ENCODE measurements at regions not wholly inside any gene's neighbourhood (a gene's known extent, or its start where the extent isn't known, plus 50 kb on each side); places are given as distances from the start of the nearest gene placed in this dataset.
A peak's percentile ranks its signal among the peaks of the same experiment; 100 is the strongest.

- H3K4me3 ChIP-seq (ENCODE audit: control insufficient read depth in 2 of 3, extremely low read depth in 1 of 3, insufficient read depth in 2 of 3, low read depth in 1 of 3, low read length in 3 of 3), result no peak overlapping the region
- no peaks in the 10 kb centered on the region for H3K9me3 ChIP-seq (ENCODE audit: control insufficient read depth, low read depth, low read length)
- FAIRE-seq (no peak), DNase-seq (ENCODE audit: low read depth, low spot score) (no peak)
- dilution Hi-C loops (cut with MboI; ENCODE audit: extremely low pct_ligation_motif_present, low sequenced_read_pairs), result no loop called here
- H3K4me2 ChIP-seq (ENCODE audit: control insufficient read depth, extremely low read depth, insufficient read depth, low read depth, low read length), result no peak overlapping the region
- no peaks in the 10 kb centered on the region for H3K9me1 ChIP-seq (ENCODE audit: control insufficient read depth, extremely low read depth, insufficient read depth, low read length)
- no peak overlapping the region for H3K27ac ChIP-seq (ENCODE audit: control insufficient read depth, insufficient read depth, low read length)
- no peaks in the 10 kb centered on the region for H4K20me1 ChIP-seq (ENCODE audit: control insufficient read depth, extremely low read depth, insufficient read depth, low read length)
- H3K4me1 ChIP-seq (ENCODE audit: control insufficient read depth, extremely low read depth, insufficient read depth, low read length), result peaks cover 5% of the 10 kb centered on the region
- no peaks in the 10 kb centered on the region for H3K36me3 ChIP-seq (ENCODE audit: control insufficient read depth in 2 of 2, extremely low read depth in 1 of 2, insufficient read depth in 2 of 2, low read length in 2 of 2)
- no peaks in the 10 kb centered on the region for H3K27me3 ChIP-seq (ENCODE audit: control insufficient read depth, extremely low read depth, insufficient read depth, low read length)
- TF ChIP-seq CTCF (optimal IDR thresholded peaks at IDR 0.05 in 1 of 3, IDR thresholded peaks at IDR 0.05 in 1 of 3, conservative IDR thresholded peaks at IDR 0.05 in 1 of 3; ENCODE audit: extremely low read depth in 1 of 3, insufficient read depth in 2 of 3, low read length in 3 of 3) (no peak), EZH2 (IDR thresholded peaks at IDR 0.05; ENCODE audit: low read length) (no peak)
- no peak overlapping the region for H3K9ac ChIP-seq (ENCODE audit: control insufficient read depth, extremely low read depth, insufficient read depth, low read length)
- peak overlapping the region; percentile 86 for H2AFZ ChIP-seq (ENCODE audit: control insufficient read depth, low read length)
- no peaks in the 10 kb centered on the region for H3K79me2 ChIP-seq (ENCODE audit: control insufficient read depth, insufficient read depth, low read length)
Measured at GRCh38 chr1:234551032-234551378, 59.0 kb downstream of the IRF2BP2 start.

GRCh38 chr1:234550341-234551031, 59.5 kb downstream of the IRF2BP2 start:
- no peak overlapping the region for H3K27ac ChIP-seq (ENCODE audit: control insufficient read depth, insufficient read depth, low read length)
- H3K9ac ChIP-seq (ENCODE audit: control insufficient read depth, extremely low read depth, insufficient read depth, low read length), result peak overlapping the region; percentile 40
- H2AFZ ChIP-seq (ENCODE audit: control insufficient read depth, low read length), result peak overlapping the region; percentile 86
- H3K4me1 ChIP-seq (ENCODE audit: control insufficient read depth, extremely low read depth, insufficient read depth, low read length), result peaks cover 5% of the 10 kb centered on the region
- H3K9me3 ChIP-seq (ENCODE audit: control insufficient read depth, low read depth, low read length), result no peaks in the 10 kb centered on the region
- H3K36me3 ChIP-seq (ENCODE audit: control insufficient read depth in 2 of 2, extremely low read depth in 1 of 2, insufficient read depth in 2 of 2, low read length in 2 of 2), result no peaks in the 10 kb centered on the region
- no peaks in the 10 kb centered on the region for H4K20me1 ChIP-seq (ENCODE audit: control insufficient read depth, extremely low read depth, insufficient read depth, low read length)
- no peaks in the 10 kb centered on the region for H3K9me1 ChIP-seq (ENCODE audit: control insufficient read depth, extremely low read depth, insufficient read depth, low read length)
- TF ChIP-seq EZH2 (IDR thresholded peaks at IDR 0.05; ENCODE audit: low read length) (no peak), CTCF (optimal IDR thresholded peaks at IDR 0.05 in 1 of 3, IDR thresholded peaks at IDR 0.05 in 1 of 3, conservative IDR thresholded peaks at IDR 0.05 in 1 of 3; ENCODE audit: extremely low read depth in 1 of 3, insufficient read depth in 2 of 3, low read length in 3 of 3) (no peak)
- FAIRE-seq (no peak), DNase-seq (ENCODE audit: low read depth, low spot score) (no peak)
- H3K79me2 ChIP-seq (ENCODE audit: control insufficient read depth, insufficient read depth, low read length), result no peaks in the 10 kb centered on the region
- H3K4me2 ChIP-seq (ENCODE audit: control insufficient read depth, extremely low read depth, insufficient read depth, low read depth, low read length), result peak overlapping the region; percentile 42
- dilution Hi-C loops (cut with MboI; ENCODE audit: extremely low pct_ligation_motif_present, low sequenced_read_pairs), result no loop called here
- H3K27me3 ChIP-seq (ENCODE audit: control insufficient read depth, extremely low read depth, insufficient read depth, low read length), result no peaks in the 10 kb centered on the region
- H3K4me3 ChIP-seq (ENCODE audit: control insufficient read depth in 2 of 3, extremely low read depth in 1 of 3, insufficient read depth in 2 of 3, low read depth in 1 of 3, low read length in 3 of 3), result no peak overlapping the region

Measured in keratinocyte (primary cell).